ENCODE measurements at regions not wholly inside any gene's neighbourhood (a gene's known extent, or its start where the extent isn't known, plus 50 kb on each side); places are given as distances from the start of the nearest gene placed in this dataset.

DNA sequence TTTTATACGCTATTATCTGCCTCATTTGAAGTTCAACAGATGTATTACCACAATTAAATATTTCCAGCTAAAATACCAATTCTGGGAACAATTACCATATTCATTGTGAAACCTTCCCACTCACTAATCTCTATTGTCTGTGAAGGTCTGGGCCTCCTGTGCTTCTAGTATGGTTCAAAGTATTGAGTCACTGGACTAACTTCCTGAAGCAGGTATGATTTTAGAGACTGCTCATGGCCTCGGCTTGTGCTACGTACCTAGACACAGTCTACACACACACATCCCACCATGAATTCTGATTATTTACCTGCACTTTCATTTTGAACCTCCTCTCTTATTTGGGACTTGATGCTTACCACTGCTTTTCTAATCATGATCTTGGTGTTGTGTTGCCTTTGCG, 180.7 kb upstream of the EPHA4 start:
- H3K4me1 Mint-ChIP-seq, result no peaks in the 10 kb centered on the region
- H3K36me3 Mint-ChIP-seq (ENCODE audit: low read depth), result no peaks in the 10 kb centered on the region
- Histone ChIP-seq H3K4me1 (ENCODE audit: insufficient read depth) (no peaks in the 10 kb centered on the region), H3K27ac (ENCODE audit: low read depth) (no peak overlapping the region), H3K9me2 (ENCODE audit: insufficient read depth) (peaks cover 9% of the 10 kb centered on the region; the same call in 1 of the 2 replicates), H3K4me2 (no peak overlapping the region), H3K79me2 (replicated peaks; ENCODE audit: insufficient read depth) (no peaks in the 10 kb centered on the region), H3F3A (replicated peaks; ENCODE audit: low read depth) (no peaks in the 10 kb centered on the region), H3K4me3 (no peak overlapping the region), H3K27me3 (ENCODE audit: insufficient read depth) (no peaks in the 10 kb centered on the region), H4K20me1 (replicated peaks; ENCODE audit: insufficient read depth) (no peaks in the 10 kb centered on the region), H2AFZ (no peak overlapping the region), H3K36me3 (ENCODE audit: insufficient read depth) (no peaks in the 10 kb centered on the region)
- ATAC-seq (no peak), DNase-seq (ENCODE audit: low spot score) (no peak)
- no peak overlapping the region for H3K4me3 Mint-ChIP-seq
- H3K27ac Mint-ChIP-seq, result no peak overlapping the region
- H3K27me3 Mint-ChIP-seq (ENCODE audit: insufficient read depth, low read depth, poor library complexity), result no peaks in the 10 kb centered on the region
- H3K9me3 Mint-ChIP-seq, result no peaks in the 10 kb centered on the region
- TF ChIP-seq ZNF331 (CRISPR knock-in tag; IDR thresholded peaks at IDR 0.05; ENCODE audit: low read depth) (no peak), STAT1 (IDR thresholded peaks at IDR 0.05; ENCODE audit: unreplicated experiment) (no peak), EZH2 (IDR thresholded peaks at IDR 0.05; ENCODE audit: low read depth, unreplicated experiment) (no peak), ZNF114 (CRISPR knock-in tag; IDR thresholded peaks at IDR 0.05) (no peak), POLR2AphosphoS5 (IDR thresholded peaks at IDR 0.05; ENCODE audit: low read depth) (no peak), NANOG (IDR thresholded peaks at IDR 0.05; ENCODE audit: borderline replicate concordance) (no peak), CREB1 (CRISPR knock-in tag; IDR thresholded peaks at IDR 0.05; ENCODE audit: low read depth) (no peak), CTCF (conservative IDR thresholded peaks at IDR 0.05; ENCODE audit: low read depth in 2 of 2) (no peak), JUNB (IDR thresholded peaks at IDR 0.05; ENCODE audit: unreplicated experiment) (no peak), EZH2phosphoT487 (IDR thresholded peaks at IDR 0.05; ENCODE audit: unreplicated experiment) (no peak)
- TF ChIP-seq, protein P1, sequence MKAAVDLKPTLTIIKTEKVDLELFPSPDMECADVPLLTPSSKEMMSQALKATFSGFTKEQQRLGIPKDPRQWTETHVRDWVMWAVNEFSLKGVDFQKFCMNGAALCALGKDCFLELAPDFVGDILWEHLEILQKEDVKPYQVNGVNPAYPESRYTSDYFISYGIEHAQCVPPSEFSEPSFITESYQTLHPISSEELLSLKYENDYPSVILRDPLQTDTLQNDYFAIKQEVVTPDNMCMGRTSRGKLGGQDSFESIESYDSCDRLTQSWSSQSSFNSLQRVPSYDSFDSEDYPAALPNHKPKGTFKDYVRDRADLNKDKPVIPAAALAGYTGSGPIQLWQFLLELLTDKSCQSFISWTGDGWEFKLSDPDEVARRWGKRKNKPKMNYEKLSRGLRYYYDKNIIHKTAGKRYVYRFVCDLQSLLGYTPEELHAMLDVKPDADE (IDR thresholded peaks at IDR 0.05), result no peak
- TF ChIP-seq, protein P2, sequence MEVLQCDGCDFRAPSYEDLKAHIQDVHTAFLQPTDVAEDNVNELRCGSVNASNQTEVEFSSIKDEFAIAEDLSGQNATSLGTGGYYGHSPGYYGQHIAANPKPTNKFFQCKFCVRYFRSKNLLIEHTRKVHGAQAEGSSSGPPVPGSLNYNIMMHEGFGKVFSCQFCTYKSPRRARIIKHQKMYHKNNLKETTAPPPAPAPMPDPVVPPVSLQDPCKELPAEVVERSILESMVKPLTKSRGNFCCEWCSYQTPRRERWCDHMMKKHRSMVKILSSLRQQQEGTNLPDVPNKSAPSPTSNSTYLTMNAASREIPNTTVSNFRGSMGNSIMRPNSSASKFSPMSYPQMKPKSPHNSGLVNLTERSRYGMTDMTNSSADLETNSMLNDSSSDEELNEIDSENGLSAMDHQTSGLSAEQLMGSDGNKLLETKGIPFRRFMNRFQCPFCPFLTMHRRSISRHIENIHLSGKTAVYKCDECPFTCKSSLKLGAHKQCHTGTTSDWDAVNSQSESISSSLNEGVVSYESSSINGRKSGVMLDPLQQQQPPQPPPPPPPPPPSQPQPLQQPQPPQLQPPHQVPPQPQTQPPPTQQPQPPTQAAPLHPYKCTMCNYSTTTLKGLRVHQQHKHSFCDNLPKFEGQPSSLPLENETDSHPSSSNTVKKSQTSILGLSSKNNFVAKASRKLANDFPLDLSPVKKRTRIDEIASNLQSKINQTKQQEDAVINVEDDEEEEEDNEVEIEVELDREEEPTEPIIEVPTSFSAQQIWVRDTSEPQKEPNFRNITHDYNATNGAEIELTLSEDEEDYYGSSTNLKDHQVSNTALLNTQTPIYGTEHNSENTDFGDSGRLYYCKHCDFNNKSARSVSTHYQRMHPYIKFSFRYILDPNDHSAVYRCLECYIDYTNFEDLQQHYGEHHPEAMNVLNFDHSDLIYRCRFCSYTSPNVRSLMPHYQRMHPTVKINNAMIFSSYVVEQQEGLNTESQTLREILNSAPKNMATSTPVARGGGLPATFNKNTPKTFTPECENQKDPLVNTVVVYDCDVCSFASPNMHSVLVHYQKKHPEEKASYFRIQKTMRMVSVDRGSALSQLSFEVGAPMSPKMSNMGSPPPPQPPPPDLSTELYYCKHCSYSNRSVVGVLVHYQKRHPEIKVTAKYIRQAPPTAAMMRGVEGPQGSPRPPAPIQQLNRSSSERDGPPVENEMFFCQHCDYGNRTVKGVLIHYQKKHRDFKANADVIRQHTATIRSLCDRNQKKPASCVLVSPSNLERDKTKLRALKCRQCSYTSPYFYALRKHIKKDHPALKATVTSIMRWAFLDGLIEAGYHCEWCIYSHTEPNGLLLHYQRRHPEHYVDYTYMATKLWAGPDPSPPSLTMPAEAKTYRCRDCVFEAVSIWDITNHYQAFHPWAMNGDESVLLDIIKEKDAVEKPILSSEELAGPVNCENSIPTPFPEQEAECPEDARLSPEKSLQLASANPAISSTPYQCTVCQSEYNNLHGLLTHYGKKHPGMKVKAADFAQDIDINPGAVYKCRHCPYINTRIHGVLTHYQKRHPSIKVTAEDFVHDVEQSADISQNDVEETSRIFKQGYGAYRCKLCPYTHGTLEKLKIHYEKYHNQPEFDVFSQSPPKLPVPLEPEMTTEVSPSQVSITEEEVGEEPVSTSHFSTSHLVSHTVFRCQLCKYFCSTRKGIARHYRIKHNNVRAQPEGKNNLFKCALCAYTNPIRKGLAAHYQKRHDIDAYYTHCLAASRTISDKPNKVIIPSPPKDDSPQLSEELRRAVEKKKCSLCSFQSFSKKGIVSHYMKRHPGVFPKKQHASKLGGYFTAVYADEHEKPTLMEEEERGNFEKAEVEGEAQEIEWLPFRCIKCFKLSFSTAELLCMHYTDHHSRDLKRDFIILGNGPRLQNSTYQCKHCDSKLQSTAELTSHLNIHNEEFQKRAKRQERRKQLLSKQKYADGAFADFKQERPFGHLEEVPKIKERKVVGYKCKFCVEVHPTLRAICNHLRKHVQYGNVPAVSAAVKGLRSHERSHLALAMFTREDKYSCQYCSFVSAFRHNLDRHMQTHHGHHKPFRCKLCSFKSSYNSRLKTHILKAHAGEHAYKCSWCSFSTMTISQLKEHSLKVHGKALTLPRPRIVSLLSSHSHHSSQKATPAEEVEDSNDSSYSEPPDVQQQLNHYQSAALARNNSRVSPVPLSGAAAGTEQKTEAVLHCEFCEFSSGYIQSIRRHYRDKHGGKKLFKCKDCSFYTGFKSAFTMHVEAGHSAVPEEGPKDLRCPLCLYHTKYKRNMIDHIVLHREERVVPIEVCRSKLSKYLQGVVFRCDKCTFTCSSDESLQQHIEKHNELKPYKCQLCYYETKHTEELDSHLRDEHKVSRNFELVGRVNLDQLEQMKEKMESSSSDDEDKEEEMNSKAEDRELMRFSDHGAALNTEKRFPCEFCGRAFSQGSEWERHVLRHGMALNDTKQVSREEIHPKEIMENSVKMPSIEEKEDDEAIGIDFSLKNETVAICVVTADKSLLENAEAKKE (CRISPR knock-in tag; IDR thresholded peaks at IDR 0.05), result no peak
- TF ChIP-seq, protein P3, sequence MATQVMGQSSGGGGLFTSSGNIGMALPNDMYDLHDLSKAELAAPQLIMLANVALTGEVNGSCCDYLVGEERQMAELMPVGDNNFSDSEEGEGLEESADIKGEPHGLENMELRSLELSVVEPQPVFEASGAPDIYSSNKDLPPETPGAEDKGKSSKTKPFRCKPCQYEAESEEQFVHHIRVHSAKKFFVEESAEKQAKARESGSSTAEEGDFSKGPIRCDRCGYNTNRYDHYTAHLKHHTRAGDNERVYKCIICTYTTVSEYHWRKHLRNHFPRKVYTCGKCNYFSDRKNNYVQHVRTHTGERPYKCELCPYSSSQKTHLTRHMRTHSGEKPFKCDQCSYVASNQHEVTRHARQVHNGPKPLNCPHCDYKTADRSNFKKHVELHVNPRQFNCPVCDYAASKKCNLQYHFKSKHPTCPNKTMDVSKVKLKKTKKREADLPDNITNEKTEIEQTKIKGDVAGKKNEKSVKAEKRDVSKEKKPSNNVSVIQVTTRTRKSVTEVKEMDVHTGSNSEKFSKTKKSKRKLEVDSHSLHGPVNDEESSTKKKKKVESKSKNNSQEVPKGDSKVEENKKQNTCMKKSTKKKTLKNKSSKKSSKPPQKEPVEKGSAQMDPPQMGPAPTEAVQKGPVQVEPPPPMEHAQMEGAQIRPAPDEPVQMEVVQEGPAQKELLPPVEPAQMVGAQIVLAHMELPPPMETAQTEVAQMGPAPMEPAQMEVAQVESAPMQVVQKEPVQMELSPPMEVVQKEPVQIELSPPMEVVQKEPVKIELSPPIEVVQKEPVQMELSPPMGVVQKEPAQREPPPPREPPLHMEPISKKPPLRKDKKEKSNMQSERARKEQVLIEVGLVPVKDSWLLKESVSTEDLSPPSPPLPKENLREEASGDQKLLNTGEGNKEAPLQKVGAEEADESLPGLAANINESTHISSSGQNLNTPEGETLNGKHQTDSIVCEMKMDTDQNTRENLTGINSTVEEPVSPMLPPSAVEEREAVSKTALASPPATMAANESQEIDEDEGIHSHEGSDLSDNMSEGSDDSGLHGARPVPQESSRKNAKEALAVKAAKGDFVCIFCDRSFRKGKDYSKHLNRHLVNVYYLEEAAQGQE (IDR thresholded peaks at IDR 0.05; ENCODE audit: unreplicated experiment), result no peak
